ENCODE measurements at regions not wholly inside any gene's neighbourhood (a gene's known extent, or its start where the extent isn't known, plus 50 kb on each side); places are given as distances from the start of the nearest gene placed in this dataset.

DNA sequence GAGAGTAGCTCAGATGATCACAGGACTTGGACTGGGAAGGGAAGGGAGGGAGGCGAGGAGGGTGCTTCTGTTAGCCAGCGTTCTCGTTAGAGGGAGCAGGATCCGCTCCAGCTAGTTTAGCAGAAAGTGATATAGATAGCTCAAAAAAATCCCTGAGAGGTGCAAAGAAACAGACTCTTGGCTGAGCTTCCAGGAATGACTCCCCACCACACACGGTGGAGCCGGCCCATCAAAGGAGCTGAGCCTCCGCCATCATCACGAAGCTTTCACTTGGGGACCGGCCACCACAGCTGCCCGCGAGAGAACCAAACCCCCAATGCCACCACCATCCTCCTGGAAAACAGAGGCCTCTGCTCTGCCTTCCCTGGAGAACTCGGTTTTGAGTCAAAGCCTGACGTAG lies 124.6 kb upstream of the BCL2L14 start:
- no peak for DNase-seq

DNA sequence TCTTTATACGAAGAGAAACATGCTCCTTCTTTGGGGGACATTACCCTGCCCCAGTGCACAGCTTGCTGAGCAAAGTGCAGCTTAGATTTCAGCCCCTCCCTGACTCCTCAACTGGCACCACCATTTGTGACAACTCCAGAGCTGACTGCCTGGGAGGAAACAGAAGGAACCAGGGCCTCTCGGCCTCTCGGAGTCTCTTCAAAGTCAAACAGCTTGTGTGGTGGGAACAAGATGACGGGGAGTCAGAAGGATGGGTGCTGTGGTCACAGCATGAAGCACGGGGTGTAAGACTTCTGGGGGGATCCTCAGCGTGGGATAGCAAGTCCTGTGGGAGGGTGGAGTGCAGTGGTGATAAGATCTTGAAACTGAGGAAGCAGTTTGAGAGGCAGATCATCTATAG lies 123.5 kb upstream of the BCL2L14 start:
- DNase-seq = no peak

DNA sequence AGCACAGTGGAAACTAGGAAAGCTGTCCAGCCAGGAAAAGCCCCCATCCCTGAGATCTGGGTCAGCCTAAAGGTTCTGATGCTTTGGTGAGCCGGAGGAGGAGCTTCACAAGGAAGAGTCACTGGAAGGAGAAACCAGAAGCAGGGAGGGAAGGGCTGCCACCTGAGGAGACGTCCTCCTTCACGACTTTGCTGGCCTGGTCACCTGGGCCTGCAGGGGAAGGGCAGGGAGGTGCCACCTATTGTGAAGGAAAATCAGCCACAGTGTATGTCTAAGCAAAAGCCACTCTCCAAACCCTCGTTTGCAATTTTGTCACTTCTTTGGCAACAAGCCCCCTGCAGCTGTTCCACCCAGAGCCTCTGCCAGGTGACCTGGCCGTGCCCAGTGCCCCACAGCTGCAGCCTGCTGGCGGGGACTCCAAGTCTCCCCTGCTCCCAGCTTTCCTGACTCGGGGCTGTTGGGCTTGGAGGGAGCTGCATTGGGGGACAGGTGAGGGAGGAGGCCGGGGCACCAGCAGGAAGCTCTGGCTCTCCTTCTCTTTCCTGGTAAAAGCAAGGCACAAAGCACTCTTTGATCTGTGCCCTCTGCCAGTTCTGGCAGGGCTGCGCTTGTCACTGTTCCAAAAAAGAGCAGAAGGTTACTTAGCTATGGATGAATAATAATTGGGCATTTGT lies 120.9 kb upstream of the BCL2L14 start:
- DNase-seq = no peak

DNA sequence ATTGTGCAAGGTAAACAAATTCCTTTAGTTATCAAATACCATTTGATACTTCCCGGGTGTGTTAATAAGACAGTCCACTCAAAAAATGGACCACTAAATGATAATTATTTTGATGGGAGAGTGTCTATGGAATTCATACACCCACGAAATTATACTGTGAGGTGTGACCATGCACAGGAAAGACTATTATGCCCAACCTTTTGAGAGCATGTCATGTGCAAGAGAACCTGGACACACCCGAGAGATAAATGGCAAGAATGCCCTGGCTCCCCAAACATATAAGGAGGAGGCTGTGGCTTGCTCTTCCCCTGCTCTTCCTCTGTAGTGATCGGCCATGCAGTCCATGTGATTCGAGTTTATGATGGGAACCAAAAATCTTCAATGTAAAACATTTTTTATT lies 119.5 kb upstream of the BCL2L14 start:
- DNase-seq = no peak

DNA sequence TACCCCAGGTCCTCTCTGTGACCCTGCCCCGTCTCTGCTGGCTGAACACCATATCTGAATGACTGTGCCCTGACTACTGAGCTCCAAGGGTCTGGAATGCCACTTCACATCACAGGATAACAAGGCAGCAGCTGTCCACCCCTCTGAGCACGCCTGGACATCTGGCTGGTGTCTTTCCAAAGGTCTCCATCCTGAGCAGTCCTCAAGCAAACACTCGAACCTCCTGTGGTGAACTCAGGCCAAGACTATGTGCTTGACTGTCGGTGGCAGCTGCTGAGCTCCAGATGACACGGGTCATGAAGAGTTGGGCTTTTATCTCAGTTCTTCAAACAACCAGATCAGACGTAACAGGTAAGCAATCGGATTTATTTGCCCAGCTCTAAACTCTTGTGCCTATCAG lies 117.2 kb upstream of the BCL2L14 start:
- DNase-seq = no peak

DNA sequence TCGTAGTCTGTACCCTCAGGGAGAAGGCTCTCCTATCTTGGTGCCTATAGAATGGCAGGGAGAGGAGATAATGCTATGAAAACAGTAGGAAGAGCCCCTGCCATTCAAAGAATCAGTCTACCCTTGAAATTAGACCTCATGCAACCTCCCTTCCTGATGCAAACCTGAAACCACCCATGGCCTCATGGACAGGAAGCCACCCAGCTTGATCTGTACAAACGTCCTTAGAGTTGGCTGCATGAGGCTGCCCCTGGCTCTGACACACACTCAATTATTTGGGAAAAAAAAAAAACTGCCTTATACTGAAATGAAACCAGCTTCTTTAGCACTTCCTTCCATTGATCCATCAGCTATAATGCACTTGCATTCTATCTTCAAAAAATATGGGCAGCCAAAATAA lies 116.6 kb upstream of the BCL2L14 start:
- no peak for DNase-seq

DNA sequence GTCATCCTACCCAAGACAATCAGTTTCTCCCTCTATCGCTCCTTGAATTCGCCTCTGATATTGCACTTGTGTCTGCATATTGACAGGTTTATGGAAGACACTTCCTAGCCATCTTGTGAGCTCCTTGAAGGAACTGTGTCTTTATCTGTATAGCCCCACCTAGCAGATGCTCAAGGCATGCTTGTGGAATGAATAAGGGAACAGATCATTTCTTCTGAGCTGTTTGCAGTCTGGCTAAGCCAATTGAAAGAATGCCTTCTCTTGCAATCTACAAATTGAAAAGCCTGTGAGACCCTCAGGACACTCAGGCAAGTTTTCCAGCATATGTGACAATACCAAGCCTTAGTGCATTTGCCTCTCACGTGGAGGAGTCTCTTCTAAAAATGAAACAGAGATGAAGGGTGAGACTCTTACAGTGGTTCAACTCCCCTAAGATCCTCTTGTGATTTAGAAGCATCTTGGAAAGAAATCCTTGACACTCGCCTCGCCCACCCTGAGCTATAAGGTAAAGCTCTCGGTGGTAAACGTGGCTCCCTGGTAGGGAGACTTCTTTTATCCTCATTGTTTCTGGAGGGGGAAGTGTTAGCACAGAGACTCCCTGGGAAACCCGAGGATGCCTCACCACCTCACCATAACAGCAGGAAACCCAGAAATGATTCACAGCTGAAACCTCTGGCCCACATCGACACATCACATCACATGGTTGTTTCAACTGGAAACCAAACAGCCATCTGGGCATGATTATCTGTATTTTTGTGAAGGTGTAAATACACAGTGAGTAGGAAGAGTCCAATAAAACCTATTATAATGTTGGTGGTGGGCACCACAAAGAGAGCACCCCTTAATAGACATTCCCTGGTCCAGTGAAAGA lies 112.3 kb upstream of the BCL2L14 start:
- no peak for DNase-seq

DNA sequence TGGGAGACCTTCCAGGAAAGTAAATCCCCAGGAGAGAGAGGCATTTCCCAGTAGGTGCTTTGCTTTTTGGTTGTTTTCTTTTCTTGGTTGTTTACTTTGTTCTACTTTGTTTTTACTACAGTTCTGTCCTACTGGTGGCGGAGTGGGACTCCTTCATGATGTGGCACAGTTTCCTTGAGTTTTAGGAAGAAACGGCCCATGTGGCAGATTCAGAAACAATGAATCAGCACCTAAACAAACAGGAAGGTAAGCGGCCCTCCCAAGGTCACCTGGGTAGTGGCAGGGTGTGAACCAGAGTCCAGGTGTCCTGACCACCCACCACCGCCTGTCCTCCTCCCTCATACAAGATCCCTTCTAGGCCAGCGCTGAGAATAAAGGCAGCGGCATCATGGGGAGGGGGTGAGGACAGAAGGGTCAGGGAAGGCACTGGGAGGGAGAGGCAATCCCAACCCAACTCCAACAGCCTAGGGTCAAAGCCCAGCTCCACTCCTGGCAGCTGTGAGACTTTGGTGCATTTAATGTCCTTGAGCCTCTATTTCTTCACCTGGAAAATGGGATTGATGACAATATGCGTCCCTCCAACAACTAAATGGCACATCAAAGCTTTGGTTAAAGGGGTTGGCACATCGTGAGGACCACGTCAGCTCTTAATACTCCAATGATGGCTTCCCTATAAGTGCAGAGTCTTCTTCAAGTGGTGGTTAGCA lies 111.5 kb upstream of the BCL2L14 start:
- no peak for DNase-seq

DNA sequence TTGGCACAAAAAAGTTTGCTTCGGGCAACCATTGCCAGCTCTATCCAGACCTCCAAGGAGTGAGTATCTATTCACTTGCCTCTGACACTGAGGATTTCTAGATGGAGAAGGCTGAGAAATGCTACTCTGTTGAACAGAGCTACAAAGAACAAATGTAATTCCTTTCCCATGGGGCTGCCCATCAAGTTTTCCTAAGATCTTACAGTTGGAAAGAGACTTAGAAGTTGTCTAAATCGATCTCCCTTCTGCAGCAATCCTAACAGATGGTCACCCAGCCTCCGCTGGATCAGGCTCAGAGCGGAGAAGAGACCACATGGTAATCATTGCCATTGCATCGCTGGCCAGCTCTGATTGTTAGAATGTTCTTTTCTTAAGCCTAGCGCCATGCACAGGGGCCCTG lies 110.1 kb upstream of the BCL2L14 start:
- DNase-seq = no peak

DNA sequence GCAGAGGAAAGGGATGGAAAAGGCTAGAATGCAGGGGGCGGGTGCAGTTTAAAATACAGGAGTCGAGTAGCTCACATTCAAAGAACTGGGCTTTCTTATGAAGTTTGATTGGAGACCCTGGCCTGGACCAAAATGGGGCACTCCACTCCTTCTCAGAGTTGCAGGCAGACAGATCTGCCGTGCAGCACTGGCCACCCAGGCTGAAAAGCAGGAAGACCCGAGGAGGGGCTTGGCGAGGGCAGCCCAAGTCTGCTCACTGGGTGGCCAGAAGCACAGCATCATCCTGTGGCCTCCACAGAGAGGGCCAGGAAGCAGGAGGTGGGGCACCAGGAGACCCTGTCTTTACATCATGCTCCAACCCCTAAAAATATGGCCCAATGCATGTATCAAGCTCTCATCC lies 109.1 kb upstream of the BCL2L14 start:
- DNase-seq = no peak

DNA sequence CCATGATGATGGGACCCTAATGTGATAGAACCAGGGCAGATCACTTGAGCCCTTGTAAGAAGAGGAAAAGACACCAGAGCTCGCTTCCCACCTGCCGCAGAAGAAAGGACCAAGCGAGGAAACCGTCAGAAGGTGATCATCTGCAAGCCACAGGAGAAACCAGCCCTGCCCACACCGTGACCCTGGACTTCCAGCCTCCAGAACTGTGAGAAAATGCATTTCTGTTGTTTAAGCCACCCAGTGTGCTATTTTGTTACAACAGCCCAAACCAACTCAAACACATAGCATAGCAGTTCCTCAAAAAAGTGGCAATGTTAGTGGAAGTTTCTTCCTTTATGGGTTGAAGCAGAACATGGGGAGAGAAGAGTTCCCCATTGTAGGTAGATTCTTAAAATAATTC lies 107.9 kb upstream of the BCL2L14 start:
- no peak for DNase-seq

DNA sequence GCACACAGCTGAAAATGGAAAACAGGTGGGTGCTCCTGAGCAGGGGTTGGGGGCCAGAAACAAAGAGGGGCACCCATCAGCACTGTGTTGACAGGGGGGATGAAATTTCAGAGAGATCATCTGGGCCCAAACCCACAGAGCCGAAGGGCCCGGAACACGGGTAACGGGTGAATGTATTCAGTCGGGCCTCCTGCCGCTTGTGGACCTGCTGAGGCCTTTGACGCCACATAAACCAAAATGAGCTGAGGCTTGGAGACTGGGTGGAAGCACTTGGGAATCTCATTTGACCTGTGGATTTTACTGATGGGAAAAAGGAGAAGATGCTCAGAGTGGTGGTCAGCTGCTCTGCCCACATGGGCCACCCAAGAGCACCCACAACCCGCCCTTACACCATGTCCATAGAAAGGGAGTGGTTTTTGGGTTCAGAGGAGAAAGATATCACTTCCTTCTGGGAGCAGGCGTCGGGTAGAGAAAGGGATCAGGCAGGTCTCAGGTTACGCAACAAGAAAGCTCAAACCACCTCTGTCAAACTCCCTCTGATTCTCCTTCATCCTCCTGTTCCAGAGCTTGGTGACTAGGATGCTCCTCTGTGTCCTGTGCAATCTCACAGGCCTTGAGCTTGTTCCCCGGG lies 106.8 kb upstream of the BCL2L14 start:
- DNase-seq = no peak

DNA sequence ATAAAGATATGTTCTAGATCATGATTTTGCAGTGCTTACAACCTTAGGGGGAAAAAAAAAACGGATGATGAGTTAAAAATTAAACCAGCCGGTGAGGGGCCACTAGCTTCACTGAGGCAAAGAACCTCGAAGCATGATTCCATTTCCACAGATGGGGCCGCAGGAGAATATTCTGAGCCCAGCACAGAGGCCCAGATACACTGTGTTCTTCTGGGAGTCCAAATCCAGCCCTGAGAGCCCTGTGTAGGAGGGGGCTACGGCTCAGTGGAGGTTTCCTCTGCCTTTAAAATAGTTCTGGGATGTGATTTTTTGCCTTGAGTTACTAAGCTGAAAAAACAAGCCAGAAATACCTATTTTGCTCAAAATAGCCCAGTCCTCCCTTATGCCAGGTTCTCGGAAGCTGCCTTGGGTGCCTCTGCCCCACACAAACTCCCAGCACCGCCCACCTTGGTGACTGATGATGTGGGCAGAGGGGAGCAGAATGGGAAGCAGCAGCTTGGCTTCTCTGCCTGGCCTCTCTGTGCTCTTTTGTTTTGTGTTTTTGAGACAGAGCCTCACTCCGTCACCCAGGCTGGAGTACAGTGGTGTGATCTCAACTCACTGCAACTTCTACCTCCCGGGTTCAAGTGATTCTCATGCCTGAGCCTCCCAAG lies 105.4 kb upstream of the BCL2L14 start:
- no peak for DNase-seq

DNA sequence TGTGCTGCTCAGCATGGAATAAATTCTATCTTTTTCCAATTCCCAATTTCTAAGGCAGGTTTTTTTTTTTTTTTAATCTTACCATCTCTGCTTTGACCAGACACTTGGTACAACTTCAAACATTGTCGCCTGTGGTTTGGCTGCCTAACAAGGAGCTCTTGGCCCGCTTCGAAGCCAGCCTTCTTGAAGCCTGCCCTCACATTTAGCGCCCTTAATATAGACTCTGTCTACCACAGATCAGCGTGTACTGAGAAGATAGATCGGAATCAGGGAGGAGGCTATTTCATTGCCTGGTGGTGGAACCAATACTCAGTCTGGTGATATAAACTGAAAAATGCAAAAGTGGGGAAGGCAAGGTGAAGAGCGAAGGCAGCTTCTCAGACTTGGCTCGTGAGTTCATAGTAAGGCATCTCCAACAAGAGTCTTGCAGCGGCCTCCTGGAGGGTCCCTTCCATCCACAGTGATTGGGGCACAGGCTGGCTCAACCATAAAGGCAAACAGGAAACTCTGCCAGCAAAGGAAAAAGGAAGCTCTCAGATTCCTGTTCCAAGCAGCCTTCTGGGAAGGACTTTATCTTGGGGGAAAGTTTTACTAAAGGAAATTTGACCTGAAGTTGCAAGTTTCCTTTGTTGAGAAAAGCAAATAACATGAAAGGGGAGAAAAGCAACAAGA lies 103.2 kb upstream of the BCL2L14 start:
- DNase-seq = no peak

DNA sequence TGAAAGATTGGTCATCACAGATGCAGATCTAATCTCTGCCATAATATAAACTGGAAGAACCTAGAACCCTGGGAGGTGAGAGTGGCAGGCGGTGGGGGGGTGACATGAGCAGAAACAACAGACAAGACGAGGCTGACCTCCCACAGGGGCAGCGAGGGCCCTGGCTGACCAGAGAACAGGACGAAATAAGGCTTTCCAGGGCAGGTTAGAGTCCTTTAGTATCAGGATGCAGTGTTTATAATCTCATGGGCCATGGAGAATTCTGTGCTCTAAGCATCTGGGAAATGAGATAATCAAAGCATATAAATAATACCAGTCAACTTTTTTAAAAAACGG lies 102.7 kb upstream of the BCL2L14 start:
- no peak for DNase-seq

DNA sequence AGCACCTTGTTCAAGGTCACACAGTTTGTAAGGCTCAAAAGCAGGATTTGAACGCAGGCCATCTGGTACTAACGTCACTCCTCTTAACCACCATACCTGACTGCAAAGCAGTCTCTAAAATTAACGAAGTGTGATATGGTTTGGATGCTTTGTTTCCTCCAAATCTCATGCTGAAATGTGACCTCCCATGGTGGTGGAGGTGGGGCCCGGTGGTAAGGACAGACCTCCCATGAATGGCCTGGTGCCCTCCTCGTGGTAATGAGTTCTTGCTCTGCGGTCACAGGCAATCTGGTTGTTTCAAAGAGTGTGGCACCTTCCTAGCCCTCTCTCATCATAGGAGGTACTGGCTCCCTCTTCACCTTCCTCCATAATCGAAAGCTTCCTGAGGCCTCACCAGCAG lies 102.2 kb upstream of the BCL2L14 start:
- DNase-seq = no peak

DNA sequence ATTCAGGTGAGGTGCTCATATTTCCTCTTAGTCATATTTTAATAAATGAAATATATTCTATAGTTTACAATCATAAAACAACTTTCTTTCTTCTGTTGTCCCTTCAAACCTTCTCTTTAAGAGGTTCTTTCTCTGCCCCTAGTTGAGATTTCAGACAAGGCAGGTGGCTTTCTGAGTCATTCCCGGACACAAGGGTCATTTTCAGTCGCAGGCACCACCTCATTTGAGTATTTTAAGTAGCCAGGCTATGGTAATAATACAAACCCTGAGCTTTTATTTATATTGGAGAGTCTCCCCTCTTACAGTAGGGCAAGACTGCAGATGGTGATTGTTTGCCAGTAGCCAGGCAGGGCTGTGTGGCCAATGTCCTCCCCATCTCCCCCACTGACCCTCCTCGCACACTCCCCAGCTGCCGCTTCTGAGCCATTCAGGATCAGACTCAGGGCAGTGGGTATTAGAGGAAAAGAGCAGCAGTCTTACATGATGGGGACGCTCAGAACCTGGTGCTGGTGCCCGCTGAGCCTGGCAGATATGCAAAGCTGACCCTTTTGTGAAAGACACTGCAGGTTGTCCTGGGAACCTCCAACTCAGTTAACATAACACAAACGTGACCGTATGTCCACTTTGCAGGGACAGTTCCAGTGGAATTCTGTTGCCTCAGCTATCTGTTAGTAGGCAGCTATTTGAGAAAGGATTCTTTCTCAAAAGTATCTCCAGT lies 101.1 kb upstream of the BCL2L14 start:
- DNase-seq = no peak

DNA sequence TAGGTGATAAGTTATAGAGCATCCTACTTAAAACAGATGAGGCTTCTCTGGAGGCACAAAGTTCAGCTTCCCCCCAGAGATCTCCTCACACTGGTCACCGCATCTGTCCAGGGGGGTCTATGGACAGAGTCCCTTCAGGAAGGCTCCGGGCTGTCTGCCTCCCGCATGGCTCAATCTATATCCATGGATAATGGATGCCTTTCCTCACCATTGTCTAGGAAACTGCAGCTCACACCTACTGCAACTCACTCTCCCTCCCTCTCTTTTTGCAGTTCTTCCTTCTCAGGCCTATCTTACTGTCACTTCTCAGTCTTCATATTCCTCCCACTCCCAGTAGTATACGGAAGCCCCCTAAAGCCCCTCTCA lies 100.6 kb upstream of the BCL2L14 start:
- no peak for DNase-seq

DNA sequence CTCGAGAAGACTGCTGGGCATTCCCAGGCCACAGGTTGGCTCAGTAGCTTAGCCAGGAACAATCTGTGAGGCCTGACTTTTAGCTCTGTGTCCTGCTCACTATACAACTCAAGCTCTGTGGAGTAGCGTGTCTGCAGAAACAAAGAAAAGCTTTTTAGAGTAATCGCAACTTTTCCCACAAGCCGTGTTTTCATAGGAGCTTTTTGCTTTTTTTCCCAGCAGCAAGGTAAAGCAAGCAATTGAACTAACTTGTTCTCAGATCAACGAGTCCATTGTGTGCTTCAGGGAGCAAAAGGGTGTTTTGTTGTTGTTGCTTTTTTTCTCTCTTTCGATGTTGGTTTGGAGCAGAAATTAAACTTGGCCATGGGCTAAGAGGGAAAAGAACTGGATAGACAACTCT lies 97.3 kb upstream of the BCL2L14 start:
- no peak for DNase-seq

DNA sequence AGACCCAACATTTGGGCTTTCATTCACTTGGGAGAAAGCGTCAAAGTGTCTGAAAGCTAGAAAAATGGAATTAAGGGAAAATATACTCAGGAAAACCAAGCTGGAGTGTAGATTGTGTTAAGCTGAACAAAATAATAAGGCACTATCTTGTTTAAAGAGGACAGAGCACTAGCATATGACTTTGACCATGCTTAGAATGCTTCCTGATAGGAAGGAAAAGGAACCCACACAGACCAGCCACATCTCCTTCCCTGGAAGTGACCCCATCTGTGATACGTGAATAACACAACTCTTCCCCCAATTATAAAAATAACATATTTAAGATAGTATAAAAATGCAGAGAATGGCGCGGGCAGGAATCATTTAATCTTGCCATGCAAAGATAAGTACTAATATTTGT lies 94.7 kb upstream of the BCL2L14 start:
- DNase-seq = no peak

DNA sequence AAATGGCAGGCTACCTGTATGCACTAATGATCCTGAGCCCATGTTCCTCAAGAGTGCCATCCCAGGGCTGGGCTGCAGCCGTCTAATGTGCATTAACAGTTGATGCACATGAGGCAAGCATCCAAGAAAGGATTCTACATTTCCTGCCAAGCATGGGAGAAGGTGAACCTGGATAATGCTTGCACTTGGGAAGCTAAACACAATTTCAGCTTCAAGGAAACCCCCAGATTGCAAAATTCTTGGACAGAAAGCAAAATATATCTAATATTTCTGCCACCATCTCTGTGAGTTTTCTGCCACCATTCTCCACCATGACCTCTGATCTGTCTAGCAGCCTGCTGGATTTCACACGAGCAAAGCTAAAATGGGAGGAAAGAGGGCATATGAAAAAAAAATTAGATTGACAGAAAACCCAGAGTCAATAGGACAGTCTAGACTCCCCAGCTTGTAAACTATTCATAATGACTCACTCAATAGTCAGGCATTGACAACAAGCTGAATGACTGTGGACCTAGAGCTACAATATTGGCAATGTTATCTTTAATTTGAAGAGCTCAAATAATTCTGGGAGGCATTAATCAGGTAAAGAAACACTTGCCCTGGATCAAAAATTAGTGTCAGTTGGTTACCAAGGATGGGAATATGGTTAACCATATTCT lies 91.9 kb upstream of the BCL2L14 start:
- no peak for DNase-seq

All from effector CD4-positive, alpha-beta T cell (primary cell).